Esophagus muscularis mucosa (tissue), 3 donors: ENCODE measurements at regions not wholly inside any gene's neighbourhood (a gene's known extent, or its start where the extent isn't known, plus 50 kb on each side); places are given as distances from the start of the nearest gene placed in this dataset.

Experiments used
- POLR2AphosphoS5 ChIP-seq, 2 donors: sonication (generic); formaldehyde crosslinking; IDR thresholded peaks; one replicate each; pipeline ENCODE4 v1.6.1; 2017; ENCODE audit warnings: antibody characterized with exemption in 2 of 2
- TF ChIP-seq, protein P1 (sequence below), 3 experiments: fragments of 200-600 bp in 2 of 3; fragments of 450-650 bp in 1 of 3; sonication (generic) in 2 of 3; IDR thresholded peaks; one replicate each; pipeline ENCODE4 v1.5.1; 2017 to 2019; ENCODE audit warnings: antibody characterized with exemption in 3 of 3, mild to moderate bottlenecking in 2 of 3, moderate library complexity in 1 of 3

DNA sequence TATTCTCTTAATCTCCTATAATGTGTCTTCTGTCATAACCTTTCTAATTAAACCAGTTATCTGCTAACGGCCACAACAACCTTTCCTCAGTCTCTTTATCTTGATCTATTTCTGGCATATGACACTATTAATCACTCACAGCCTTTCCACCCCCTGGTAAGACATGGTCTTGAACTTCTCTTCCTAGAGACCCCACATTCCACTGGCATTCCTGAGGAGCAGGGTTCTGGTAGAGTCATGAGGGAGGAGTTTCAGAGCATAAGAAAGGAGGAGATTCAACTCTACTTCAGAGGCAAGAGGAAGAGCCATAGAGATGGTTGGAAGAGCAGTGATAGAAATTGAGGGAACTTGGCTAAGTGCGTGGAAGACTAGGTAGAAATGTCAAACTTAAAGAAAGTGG is 325.6 kb downstream of the BLID start:
- TF ChIP-seq POLR2AphosphoS5 (IDR thresholded peaks at IDR 0.05) = no peak
- TF ChIP-seq, protein P1, sequence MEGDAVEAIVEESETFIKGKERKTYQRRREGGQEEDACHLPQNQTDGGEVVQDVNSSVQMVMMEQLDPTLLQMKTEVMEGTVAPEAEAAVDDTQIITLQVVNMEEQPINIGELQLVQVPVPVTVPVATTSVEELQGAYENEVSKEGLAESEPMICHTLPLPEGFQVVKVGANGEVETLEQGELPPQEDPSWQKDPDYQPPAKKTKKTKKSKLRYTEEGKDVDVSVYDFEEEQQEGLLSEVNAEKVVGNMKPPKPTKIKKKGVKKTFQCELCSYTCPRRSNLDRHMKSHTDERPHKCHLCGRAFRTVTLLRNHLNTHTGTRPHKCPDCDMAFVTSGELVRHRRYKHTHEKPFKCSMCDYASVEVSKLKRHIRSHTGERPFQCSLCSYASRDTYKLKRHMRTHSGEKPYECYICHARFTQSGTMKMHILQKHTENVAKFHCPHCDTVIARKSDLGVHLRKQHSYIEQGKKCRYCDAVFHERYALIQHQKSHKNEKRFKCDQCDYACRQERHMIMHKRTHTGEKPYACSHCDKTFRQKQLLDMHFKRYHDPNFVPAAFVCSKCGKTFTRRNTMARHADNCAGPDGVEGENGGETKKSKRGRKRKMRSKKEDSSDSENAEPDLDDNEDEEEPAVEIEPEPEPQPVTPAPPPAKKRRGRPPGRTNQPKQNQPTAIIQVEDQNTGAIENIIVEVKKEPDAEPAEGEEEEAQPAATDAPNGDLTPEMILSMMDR (IDR thresholded peaks at IDR 0.05) = no peak
